Hypothalamus (tissue), 51 donors: ENCODE measurements at regions not wholly inside any gene's neighbourhood (a gene's known extent, or its start where the extent isn't known, plus 50 kb on each side); places are given as distances from the start of the nearest gene placed in this dataset.
"Not testable (repeated sequence)": the region's sequence is repeated elsewhere in the genome, so short reads cannot be mapped to it uniquely, and the experiment has no call there.

ENCODE experiments used
- DNase-seq, 51 donors: peaks; one replicate each; lab custom pipeline; 2025; lab: John Stamatoyannopoulos, UW

DNA sequence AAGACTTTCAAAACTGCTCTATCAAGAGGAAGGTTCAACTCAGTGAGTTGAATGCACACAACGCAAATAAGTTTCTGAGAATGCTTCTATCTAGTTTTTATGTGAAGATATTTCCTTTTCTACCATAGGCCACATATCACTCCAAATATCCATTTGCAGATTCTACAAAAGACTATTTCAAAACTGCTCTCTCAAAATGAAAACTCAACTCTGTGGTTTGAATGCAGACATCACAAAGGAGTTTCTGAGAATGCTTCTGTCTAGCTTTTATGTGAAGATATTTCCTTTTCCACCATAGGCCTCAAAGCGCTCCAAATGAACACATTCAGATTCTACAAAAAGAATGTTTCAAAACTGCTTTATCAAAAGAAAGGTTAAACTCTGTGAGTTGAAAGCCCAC, 1093.1 kb upstream of the DEFB115 start:
- not testable (repeated sequence) for DNase-seq

DNA sequence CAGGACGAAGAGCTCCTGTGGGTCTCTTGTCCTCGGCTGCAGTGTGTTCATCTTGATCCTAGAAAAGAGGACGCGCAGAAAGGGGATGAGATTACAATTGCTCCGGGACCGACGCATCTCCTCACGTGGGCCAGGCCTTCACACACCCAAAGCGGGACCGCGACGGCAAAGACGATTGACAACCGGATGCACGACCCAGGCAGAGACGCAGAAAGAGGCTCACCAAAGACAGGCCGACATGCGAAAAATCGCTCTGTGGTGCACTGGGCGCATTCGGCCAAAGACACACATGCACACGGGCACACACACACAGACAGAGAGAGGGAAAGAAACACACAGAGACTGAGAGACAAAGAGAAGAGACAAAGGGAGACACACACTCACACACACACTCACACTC, 1089.9 kb upstream of the DEFB115 start:
- no peak for DNase-seq

DNA sequence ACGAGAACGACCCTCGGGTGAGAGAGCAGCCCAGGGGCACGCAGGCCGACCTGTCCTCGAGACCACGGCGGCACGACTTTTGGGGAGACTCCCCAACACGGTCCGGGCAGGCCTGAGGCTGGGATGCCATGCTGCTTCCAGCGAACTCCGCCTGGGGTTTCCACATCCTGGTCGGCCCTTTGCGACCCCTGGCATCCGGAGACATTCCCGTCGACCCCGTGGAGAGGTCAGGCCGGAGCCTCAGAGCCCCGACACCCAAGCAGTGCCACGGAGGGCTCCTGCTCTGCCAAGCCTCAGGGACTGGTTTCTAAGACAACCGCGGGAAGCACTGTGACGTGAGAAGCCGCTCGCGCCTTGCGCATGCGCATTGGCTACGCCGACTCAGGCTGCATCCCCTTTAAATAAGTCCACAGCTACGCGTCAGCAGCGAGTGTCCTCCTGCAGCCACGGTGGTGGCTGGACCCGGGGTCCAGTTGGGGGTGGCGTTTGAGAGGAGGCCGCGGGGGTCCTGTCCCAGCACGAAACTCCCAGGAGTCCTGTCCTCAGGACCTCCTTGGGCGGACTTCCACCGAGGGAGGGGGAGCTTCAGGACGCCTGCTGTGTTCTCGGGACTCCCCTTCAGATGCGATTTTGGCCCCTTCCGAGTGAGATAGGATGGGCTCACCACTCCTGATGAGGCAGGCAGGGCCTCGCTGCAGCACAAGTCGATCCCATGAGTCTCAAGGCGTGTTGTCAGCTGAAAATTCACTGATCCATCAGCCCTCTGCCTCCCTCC, 1089.3 kb upstream of the DEFB115 start:
- DNase-seq, result no peak

DNA sequence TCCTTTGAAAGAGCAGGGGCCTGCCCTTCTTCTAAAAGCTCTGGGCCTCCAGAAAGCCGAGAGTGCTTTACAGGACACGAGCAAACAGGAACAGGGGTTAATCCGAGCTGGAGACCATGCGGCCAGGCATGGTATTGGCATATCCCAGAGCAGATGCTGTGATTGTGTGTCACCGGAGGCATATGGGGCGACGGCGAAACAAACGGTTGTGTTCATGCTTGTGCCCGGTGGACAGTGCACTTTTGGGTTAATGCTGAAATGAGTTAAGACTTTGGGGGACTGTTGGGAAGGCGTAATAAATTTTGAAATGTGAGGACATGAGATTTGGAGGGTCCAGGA, 1088.7 kb upstream of the DEFB115 start:
- DNase-seq, result no peak

DNA sequence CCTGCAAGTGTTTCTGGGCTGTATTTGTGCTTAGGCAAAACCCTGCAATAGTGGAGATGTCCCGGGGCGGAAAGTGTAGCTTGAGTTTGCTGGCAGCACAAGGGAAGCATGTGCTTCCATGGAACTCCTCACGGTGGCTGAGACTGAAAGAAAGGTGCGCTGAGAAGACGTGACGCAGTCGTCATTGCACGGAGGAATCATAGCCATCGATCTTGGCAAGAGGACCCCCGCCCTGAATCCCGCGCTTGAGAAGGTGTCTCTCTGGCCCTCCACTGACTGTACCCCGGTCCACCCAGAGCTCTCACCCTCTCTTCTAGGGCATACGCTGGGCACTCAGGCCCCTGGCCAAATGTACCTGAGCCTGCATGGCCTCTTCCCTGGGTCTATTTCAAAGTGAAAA, 1081.8 kb upstream of the DEFB115 start:
- DNase-seq, result no peak

DNA sequence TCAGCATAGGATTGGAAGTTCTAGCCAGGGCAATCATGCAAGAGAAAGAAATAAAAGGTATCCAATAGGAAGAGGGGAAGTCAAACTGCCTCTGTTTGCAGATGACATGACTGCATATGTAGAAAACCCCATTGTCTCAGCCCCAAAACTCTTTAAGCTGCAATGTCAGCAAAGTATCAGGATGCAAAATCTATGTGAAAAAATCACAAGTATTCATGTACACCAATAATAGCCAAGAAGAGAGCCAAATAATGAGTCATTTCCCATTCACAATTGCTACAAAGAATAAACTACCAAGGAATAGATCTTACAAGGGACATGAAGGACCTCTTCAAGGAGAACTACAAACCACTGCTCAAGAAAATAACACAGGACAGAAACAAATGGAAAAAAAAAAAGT, 1074.3 kb upstream of the DEFB115 start:
- DNase-seq, result not testable (repeated sequence)

DNA sequence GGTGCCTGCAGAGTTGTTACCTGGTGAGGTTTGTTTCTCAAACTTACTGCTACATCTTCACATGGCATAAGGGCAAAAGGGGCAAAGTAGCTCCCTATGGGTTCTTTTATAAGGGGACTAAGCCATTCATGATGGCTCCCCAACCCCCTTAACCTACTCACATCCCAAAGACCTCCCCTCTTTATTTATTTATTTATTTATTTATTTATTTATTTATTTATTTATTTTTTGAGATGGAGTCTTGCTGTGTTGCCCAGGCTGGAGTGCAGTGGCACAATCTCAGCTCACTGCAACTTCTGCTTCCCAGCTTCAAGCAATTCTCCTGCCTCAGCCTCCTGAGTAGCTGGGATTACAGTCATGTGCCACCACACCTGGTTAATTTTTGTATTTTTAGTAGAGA, 1065.7 kb upstream of the DEFB115 start:
- not testable (repeated sequence) for DNase-seq

DNA sequence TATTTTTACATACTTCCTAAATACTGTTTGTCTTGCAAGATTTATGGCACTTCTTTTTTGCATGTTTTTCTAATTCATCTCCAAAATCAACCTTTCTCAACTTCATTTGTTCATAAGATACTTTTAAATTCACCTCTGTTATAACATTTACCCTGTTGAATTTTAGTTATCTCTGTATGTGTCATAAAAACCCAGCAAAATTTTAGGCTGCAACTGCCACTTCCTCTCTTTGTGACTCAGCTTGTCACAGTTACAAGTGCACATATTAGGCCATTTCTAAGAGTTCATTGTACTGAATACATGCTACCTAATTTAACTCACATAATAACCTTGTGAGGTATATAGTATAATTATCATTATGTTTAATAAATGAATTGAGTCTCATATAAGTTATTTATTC, 1023.0 kb upstream of the DEFB115 start:
- DNase-seq, result not testable (repeated sequence)

DNA sequence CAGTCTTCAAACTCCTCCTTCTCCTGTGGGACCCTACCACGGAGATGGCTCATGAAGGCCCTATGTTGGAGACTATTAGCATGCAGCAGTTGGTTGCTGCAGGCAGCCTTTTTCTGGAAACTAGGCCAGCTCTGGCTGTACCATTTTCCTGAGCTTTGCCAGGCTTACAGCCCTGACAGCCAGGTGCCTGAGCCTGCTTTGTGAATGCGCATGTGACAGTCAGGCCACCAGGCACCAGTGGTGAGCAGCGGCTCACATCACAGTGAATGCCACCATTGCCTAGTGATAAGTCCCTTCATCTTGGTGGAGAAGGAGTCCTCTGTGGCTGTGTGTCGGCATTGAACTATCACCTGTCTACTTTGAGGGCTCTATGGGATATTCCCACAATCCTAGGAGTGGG, 982.4 kb upstream of the DEFB115 start:
- DNase-seq, result not testable (repeated sequence)

DNA sequence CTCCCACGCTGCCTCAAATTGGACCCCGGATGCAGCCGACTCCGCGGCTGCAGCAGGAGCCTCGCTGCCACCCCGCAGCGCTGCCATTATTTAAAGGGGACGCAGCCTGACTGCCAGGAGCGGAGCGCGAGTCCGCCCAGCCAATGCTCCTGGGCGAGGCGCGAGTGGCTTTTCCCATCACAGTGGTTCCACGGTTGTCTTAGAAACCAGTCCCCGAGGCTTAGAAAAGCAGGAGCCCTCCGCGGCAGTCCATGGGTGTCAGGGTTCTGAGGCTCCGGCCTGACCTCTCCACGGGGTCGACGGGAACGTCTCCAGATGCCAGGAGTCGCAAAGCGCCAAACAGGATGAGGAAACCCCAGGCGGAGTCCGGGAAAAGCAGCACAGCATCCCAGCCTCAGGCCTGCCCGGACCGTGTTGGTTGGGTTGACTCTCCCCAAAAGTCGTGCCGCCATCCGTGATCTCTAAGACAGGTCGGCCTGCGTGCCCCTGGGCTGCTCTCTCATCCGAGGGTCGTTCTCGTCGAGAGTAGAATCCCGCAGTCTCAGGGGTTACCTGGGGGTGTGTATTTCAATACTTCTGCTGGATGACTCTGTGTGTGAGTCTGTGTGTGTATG, 975.8 kb upstream of the DEFB115 start:
- no peak for DNase-seq

DNA sequence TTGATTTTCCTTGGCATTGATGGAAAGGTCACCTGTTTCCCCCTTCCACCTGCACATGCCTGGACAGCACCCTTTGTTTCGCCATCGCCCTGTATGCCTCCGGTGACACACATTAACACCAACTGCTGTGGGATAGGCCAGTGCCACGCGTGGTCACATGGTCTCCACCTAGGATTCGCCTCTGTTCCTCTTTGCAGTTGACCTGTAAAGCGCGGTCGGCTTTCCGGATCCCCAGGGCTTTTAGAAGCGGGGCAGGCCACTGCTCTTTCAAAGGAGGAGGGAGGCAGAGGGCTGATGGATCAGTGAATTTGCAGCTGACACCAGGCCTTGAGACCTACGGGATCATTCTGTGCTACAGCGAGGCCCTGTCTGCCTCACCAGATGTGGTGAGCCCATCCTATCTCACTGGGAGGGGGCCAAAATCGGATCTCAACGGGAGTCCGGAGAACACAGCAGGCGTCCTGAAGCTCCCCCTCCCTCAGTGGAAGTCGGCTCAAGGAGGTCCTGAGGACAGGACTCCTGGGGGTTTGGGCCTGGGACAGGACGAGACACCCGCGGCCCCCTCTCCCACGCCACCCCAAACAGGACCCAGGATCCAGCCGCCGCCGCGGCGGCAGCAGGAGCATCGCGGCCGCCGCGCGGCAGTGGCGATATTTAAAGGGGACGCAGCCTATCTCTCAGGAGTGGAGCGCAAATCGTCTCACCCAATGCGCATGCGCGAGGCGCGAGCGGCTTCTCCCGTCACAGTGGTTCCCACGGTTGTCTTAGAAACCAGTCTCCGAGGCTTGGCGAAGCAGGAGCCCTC, 973.8 kb upstream of the DEFB115 start:
- peak in 39 of 51 donors; percentile 3 to 87 (median 66) for DNase-seq

DNA sequence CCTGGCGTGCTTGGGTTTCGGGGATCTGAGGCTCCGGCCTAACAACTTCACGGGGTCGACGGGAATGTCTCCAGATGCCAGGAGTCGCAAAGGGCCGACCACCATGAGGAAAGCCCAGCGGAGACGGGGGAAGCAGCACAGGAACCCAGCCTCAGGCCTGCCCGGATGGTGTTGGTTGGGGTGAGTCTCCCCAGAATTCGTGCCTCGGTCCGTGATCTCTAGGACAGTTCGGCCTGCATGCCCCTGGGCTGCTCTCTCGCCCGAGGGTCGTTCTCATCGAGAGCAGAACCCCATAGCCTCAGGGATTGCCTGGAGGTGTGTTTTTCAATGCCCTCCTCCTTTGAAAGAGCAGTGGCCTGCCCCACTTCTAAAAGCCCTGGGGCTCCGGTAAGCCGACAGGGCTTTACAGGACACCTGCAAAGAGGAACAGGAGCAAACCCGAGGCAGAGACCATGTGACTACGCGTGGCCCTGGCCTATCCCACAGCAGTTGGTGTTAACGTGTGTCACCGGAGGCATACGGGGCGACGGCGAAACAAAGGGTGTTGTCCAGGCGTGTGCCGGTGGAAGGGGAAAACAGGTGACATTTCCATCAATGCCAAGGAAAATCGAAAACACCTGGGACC, 973.1 kb upstream of the DEFB115 start:
- DNase-seq, result no peak

DNA sequence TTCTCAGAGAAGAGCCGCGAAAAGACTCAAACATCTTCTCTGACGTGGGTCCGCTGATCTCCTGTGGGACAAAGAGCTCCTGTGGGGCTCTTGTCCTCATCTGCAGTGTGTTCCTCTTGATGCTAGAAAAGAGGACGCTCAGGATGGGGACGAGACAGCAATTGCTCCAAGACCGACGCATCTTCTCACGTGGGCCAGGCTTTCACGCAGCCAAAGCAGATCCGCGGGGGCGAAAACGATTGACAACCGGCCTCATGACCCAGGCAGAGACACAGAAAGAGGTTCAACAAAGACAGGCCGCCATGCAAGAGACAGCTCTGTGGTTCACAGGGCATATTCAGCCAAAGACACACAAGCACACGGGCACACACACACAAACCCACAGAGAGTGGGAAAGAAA, 971.8 kb upstream of the DEFB115 start:
- no peak for DNase-seq

DNA sequence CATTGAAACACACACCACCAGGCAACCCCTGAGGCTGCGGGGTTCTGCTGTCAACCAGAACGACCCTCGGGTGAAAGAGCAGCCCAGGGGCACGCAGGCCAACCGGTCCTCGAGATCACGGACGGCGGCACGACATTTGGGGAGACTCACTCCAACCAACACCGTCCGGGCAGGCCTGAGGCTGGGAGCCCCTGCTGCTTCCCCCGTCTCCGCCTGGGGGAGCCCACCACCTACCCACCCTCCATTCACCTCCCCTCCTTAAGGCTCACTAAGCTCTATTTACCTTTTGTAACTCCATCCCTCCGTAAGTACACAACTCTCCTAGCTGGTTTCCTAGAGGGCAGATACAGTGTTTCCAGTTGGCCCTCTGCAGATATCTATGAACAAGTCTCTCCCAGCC, 971.3 kb upstream of the DEFB115 start:
- DNase-seq, result no peak

DNA sequence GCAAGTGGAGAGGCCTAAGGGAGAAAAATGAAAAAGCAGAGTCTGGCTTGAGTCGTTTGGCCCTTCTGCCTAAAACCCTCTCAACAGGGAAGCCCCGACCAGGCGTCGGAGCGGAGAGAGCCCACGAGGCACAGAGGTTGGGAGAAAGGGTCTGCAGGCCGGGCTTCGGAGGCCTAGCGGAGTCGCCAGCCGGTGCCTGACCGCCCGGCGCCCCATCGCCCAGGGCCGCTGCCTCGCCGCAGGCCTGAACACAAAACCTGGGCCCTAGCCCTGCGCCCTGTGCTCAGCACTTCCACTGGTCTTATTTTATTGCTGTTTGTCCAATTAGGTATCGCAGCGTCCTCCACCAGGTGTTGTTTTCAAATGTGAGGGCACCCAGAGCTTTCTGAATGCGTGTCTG, 970.0 kb upstream of the DEFB115 start:
- not testable (repeated sequence) for DNase-seq

DNA sequence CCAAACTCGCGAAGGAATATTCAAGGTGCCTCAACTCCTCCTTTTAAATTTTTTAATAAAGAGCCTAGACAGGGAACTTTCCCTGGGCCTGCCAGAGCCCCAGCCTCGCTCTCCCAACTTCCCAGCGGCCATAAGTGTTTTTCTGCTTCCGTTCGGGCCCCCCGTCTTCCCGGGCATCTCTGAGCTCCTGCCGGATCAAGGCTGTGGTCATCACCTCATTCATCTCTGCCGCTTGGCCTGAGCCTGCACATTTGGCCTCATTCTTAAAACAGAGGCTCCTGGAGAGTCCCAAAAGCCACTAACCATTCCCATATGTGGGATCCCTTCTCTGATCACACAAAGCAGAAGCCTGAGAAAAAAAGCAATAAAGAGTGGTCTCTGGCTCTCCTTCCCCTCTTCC, 969.1 kb upstream of the DEFB115 start:
- no peak for DNase-seq

DNA sequence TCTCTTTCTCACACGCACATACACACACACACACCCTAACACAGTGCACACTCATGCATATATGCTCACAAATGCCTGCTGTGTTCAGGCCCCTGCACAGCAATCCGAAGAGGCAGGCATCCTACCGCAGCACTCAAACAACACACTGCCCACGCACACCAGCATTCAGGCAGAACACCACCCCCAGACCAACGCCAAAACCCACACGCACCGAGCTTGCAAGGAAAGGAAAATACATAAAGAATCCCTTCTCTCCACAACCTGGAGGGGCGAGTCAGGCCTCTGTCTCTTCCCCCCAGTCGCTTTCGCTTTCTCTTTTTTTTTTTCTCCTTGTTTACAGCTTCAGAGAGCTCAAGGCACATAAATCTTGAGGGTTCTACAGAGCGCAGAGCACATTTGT, 968.4 kb upstream of the DEFB115 start:
- peak in 1 of 51 donors; percentile 1 for DNase-seq

DNA sequence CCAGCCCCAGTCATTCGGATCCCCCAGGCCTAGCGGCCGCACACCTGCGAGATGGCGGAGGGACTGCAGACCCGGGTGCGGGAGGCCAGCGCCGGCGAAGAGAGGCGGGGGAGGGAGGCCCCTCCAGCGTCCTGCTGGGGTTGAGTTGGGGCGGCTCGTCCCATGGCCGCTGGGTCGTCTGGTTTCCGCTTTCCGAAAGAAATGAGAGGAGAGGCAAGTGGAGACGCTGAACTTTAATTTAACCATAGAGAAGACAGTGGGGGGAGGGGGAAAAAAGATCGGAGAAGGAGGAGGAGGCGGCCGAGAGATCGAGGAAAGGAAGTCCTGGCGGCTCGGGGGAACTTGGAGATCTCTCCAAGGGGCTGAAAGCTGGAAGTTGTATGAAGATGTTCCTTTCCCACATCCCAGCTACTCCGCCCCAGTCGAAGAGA, 967.7 kb upstream of the DEFB115 start:
- DNase-seq, result peak in 1 of 51 donors; percentile 13

DNA sequence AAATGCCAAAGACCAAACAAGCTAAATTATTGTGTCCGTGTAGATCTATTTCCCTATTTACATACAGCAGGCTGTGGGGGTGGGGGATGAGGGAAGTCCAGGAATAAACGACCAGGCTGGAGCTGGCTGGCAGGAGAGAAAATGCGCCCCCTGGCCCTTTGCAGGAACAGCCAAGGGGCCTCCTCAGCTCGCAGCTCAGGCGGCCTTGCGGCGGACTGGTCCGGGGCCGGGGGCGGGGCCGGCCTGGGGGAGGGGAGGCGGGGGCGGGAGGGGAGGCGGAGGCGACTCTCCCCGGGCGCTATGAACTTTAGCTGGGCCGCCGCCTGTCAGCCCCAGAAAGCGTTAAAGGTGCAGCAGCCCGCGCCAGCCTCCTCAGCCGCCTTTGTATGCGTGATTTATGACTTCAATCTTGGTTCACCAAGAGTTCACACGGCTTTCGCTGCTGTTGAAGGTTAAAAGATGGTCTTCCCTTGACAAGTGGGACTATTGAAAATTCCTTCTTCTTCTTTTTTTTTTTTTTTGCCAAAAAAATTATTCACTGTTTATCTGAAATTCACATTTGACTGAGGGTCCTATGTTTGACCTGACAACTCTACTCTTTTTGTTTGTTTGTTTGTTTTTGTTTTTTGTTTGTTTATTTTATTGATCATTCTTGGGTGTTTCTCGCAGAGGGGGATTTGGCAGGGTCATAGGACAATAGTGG, 967.0 kb upstream of the DEFB115 start:
- peak in 17 of 51 donors; percentile 13 to 59 (median 32) for DNase-seq

DNA sequence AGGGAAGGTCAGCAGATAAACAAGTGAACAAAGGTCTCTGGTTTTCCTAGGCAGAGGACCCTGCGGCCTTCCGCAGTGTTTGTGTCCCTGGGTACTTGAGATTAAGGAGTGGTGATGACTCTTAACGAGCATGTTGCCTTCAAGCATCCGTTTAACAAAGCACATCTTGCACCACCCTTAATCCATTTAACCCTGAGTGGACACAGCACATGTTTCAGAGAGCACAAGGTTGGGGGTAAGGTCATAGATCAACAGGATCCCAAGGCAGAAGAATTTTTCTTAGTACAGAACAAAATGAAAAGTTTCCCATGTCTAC, 966.4 kb upstream of the DEFB115 start:
- not testable (repeated sequence) for DNase-seq

DNA sequence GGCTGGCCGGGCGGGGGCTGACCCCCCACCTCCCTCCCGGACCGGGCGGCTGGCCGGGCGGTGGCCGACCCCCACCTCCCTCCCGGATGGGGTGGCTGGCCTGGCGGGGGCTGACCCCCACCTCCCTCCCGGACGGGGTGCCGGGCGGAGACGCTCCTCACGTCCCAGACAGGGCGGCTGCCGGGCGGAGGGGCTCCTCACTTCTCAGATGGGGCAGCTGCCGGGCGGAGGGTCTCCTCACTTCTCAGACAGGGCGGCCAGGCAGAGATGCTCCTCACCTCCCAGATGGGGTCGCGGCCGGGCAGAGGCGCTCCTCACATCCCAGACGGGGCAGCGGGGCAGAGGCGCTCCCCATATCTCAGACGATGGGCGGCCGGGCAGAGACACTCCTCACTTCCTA, 965.8 kb upstream of the DEFB115 start:
- not testable (repeated sequence) for DNase-seq
